Germinal center (tissue), 1 donor: ENCODE measurements at regions not wholly inside any gene's neighbourhood (a gene's known extent, or its start where the extent isn't known, plus 50 kb on each side); places are given as distances from the start of the nearest gene placed in this dataset.
"Not testable (repeated sequence)": the region's sequence is repeated elsewhere in the genome, so short reads cannot be mapped to it uniquely, and the experiment has no call there.

ENCODE experiments used
- DNase-seq: peaks from one replicate; pipeline ENCODE4 v3.0.0; 2012; ENCODE audit warnings: mixed read lengths, low spot score

DNA sequence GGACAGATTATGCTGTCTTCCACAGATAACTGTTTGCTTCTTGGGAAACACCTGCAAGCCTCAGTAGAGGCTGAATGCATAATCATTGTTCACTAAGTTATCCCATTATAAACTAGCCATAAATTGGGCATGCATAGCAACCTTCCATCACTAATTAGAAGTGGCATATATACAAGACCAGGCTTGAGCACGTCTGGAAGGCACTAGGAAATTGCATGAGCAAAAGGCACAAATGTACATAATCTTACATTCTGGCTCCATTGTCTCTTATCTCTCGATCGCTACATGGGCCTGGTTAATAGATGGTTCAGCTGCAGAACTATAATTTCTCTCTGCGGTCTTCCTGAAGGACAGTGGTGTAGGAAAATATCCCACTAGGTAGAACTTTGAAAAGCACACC, 679.2 kb downstream of the RPL10L start:
- no peak for DNase-seq

- DNase-seq: no peak
Observed at GRCh38 chr14:45970621-45971020, 681.0 kb downstream of the RPL10L start.

DNA sequence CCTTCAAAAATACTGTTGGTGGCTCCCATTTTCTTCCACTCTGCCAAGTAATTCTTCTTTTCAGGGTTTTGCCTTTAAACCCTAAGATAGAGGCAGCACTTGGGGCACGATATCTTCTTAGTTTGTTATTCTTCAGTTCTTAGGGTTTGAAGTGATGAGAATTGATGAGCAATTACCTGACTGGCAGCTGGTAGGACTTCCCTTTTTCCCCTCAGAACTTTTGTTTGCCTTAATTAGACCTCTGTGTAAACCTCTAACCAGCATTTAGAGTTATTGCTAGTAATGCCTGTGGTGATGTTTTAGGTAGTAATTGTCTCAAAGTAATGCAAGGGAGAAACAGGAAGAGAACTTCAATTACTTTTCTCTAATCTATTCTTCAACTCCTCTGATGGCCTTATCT, 683.5 kb downstream of the RPL10L start:
- DNase-seq: no peak

- no peak for DNase-seq
Observed at GRCh38 chr14:45949479-45949878, 696.5 kb upstream of the MIS18BP1 start.

DNA sequence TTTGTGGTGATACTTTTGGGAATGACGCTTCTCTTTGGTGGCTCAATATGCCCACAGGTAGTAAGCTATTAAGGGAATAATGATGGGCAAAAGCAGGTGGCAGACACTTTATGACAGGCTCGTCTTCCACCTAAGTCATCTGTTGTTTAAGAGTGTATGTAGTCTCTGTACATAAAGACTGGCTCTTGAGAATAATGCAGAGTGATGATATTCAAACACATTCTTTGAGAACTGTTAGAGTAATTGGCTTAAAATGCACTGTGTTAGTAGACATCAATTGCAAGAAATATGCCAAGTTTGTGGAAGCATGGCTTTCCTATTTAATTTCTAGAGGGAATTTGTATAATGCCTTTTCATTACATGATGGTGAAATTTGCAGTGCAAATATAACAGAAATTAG, 694.8 kb upstream of the MIS18BP1 start:
- no peak for DNase-seq

- no peak for DNase-seq
Observed at GRCh38 chr14:45946251-45946650, 693.2 kb upstream of the MIS18BP1 start.

DNA sequence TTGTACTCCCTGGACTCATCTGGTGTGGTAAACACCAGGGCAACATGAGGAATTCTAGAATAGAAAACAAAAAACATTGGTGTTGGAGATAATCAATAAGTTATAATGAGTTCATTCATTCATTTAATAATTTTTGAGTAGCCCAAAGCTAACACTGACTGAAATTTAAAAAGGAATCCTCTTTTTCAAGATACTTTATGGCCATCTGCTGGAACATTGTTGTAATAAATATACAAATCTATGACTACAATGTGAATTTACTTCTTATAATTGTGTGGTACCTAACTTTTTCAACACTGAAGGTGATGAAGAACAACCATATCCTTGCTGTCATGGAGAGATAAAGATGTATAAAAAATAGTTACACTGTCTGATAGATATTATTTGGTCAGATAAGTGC, 687.3 kb upstream of the MIS18BP1 start:
- DNase-seq: no peak

DNA sequence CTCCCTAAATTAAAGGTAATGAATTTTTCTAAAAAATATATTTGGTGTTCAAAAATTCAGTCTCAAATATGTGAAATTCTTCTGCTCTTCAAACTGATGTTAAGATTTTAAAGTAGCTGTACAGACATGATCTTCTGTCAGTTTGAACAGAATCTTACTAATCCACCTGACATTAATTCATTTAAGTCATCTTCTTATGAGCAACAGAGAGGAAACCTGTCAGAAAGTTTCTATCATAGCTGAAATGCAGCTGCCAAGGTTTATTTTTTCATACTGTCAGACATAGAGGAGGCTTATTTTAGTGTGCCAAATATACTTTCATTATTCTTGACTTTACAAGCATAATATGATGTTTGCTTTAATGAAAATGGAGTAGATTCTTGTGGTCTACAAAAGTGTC, 686.6 kb upstream of the MIS18BP1 start:
- no peak for DNase-seq

DNA sequence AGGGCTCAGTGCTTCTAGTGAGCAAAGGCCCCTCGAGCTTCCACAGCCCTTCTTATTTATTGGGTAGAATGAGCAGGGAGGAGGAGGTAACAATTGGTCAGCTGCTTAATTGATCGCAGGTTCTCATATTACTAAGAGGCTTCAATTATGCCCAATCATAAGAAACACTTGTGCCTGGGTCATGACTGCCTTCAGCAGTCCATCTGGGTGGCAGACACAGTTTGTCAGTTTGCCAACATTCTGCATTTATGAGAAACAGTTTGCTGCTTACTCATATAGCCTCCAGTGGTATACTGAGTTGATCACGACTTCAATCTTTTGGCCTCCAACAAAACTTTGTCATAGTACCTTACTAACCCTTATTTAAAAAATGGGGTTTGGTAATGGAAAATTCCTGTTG, 667.0 kb upstream of the MIS18BP1 start:
- not testable (repeated sequence) for DNase-seq

GRCh38 chr14:45916340-45916953, 663.4 kb upstream of the MIS18BP1 start:
- no peak for DNase-seq

DNA sequence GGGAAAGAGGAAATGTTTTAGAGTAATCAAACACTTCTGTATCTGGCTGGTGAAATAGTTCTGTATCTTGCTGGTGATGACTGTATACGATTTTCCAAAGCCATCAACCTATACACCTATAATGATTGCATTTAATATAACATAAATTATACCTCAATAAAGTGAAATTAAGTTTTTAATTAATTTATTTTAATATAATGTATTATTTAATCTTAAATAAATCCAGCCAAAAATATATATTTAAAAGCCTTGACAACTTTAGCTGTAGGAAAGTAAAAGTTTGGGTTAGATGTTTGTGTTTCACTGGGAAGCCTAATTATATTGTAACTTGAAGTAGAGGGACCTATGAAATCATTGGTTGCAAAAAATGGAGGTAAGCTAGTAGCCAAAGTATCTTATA, 654.8 kb upstream of the MIS18BP1 start:
- no peak for DNase-seq

DNA sequence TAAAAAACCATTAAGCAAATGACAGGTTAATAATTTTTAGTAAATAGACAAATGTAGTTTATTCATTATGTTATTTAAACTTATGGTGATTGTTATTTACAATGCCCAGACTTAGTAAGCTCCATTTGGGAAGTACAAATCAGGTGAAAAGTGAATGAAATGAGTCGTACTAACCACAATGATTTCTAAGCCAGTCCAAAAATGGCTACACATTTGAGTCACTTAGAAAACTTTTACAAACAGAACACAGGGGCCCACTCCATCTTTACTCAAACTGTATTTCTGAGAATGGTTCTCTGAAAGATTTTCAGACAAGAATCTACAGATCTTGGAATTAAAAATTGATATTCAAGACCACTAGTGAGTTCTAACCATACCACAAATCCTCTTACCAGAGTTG, 653.3 kb upstream of the MIS18BP1 start:
- DNase-seq: no peak

DNA sequence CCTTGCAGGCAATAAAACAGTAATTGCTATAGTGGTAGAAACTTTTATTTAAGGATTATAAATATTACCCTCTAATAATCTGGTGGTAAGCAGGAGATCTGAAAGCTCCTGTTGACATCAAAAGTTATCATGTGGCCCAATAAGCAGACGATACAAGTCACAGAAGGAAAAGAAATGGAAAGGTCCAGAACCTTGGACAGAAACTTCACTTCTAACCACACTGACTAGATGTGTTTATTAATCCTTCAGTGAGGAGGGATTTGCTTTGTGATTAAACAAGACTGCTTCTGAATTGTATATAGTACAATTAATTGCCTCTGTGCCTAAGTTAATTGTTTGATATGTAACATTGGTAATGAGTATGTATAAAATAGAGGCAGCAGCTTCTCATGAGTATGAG, 652.7 kb upstream of the MIS18BP1 start:
- no peak for DNase-seq

- no peak for DNase-seq
Observed at GRCh38 chr14:45904314-45904713, 651.3 kb upstream of the MIS18BP1 start.

GRCh38 chr14:45902241-45902640, 649.2 kb upstream of the MIS18BP1 start:
- no peak for DNase-seq

DNA sequence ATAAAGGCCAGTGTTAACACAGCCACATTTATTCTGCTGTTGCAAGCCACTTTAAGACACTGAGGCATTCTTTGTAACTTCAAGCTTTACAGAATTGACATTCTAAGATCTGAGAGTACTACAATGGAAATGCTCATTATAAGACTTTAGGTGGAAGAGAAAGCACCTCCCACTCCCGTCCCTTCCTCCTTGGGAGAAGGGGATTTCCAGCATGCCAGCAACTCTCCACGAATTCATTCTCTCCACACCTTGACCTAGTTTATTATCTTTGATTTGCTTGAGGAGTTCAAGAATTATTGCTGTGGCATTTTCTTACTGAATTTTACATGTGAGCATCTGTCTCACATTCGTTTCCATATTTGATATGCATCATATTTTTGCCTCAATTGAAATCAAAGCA, 644.4 kb upstream of the MIS18BP1 start:
- DNase-seq: no peak

DNA sequence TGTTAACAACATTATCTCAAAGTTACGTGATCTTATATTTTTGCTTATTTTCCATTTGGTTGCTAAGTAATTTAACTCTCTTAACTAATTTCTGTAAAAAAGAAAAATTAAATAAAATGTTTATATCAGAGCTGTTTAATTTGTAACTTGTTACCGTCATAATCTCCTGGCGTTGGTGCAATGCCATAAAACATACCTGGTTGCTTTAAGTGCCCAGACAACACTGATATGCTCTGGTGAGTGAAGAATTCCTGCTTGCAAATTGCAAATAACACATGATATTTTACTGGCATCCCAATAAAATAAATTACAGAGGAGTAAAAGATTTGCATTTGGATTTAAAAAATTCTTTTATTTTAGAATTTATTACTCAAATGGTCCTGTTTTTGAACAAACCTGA, 640.1 kb upstream of the MIS18BP1 start:
- no peak for DNase-seq

DNA sequence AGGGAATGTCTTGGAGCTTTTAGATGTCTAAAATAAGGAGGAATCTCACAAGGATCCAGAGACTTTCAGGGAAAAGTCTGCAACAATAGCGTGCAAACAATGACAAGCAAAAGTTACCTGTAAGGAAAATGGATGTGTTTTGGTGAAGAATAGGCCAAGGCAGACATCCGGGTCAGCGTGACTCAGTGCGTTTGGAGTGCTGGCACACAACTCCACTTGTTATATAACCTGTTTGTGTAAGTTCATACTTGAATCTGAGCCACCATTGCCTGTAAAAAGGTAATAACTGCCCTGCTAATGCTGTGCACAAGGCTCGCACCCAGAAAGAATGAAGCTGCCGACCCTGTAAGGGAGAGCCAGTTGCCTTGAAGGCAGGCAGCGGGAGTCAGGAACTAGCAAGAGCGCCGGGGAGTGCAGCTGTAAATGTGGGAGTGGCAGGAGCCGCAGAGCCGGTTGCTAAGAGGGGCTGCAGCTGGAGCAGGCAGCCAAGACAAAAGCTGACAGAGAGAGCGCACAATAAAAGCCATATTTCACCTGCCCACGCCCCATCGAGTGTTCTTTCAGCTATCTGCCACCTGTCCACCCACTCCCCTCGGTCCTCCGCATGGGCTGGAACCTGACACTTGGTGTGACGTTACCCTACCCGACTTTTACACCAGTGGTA, 638.5 kb upstream of the MIS18BP1 start:
- DNase-seq: no peak

GRCh38 chr14:45888766-45889285, 635.8 kb upstream of the MIS18BP1 start:
- not testable (repeated sequence) for DNase-seq

GRCh38 chr14:45877981-45878380, 625.0 kb upstream of the MIS18BP1 start:
- no peak for DNase-seq

- DNase-seq: no peak
Observed at GRCh38 chr14:45868863-45869262, 615.9 kb upstream of the MIS18BP1 start.

DNA sequence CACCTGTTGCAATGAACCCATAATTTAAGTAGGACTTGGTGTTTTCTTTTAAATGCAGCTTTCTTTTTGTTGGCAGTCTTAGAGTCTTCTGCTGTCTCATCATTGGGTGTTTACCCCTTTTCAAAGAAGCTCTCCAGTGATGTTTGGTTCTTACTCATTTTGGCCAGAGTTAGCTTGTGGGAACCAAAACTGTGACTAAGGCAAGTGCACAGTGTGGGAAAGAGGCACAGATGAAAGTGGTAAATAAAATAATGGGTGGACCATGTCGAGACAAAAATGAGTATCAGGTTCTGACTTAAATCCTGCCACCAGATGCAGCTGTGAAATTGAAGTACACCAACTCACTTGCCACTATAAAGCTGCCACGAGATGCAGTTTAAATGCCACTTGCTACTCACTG, 615.4 kb upstream of the MIS18BP1 start:
- DNase-seq: no peak

GRCh38 chr14:45867046-45867894, 614.3 kb upstream of the MIS18BP1 start:
- no peak for DNase-seq
